GM03348 (cell line): ENCODE measurements at regions not wholly inside any gene's neighbourhood (a gene's known extent, or its start where the extent isn't known, plus 50 kb on each side); places are given as distances from the start of the nearest gene placed in this dataset.

Experiments
- DNase-seq: peaks from one replicate; pipeline ENCODE4 v3.0.0; 2012; ENCODE audit warnings: low spot score

GRCh38 chr4:130485371-130485770, 1389.4 kb downstream of the C4orf33 start:
- DNase-seq: no peak

- no peak for DNase-seq
Observed at GRCh38 chr4:130486186-130486585, 1390.2 kb downstream of the C4orf33 start.

- no peak for DNase-seq
Observed at GRCh38 chr4:130486841-130487240, 1390.9 kb downstream of the C4orf33 start.

- DNase-seq: no peak
Observed at GRCh38 chr4:130510661-130511060, 1414.7 kb downstream of the C4orf33 start.

GRCh38 chr4:130511776-130512175, 1415.8 kb downstream of the C4orf33 start:
- DNase-seq: no peak

- no peak for DNase-seq
Observed at GRCh38 chr4:130524057-130524456, 1428.1 kb downstream of the C4orf33 start.

- no peak for DNase-seq
Observed at GRCh38 chr4:130530505-130530904, 1434.6 kb downstream of the C4orf33 start.

- DNase-seq: no peak
Observed at GRCh38 chr4:130534651-130535050, 1438.7 kb downstream of the C4orf33 start.

GRCh38 chr4:130542953-130543352, 1447.0 kb downstream of the C4orf33 start:
- DNase-seq: no peak

- DNase-seq: no peak
Observed at GRCh38 chr4:130545171-130545570, 1449.2 kb downstream of the C4orf33 start.

- no peak for DNase-seq
Observed at GRCh38 chr4:130545596-130545995, 1449.6 kb downstream of the C4orf33 start.

- DNase-seq: no peak
Observed at GRCh38 chr4:130559268-130559667, 1463.3 kb downstream of the C4orf33 start.

GRCh38 chr4:130563185-130563888, 1467.4 kb downstream of the C4orf33 start:
- DNase-seq: peak; percentile 24

- DNase-seq: no peak
Observed at GRCh38 chr4:130563889-130564418, 1468.0 kb downstream of the C4orf33 start.

- DNase-seq: no peak
Observed at GRCh38 chr4:130568746-130569145, 1472.8 kb downstream of the C4orf33 start.

GRCh38 chr4:130573742-130574141, 1477.8 kb downstream of the C4orf33 start:
- no peak for DNase-seq

GRCh38 chr4:130574215-130574614, 1478.3 kb downstream of the C4orf33 start:
- DNase-seq: no peak

GRCh38 chr4:130576218-130576617, 1480.3 kb downstream of the C4orf33 start:
- no peak for DNase-seq

GRCh38 chr4:130591091-130591490, 1495.1 kb downstream of the C4orf33 start:
- no peak for DNase-seq

GRCh38 chr4:130600706-130601105, 1504.8 kb downstream of the C4orf33 start:
- no peak for DNase-seq

- DNase-seq: no peak
Observed at GRCh38 chr4:130603043-130603442, 1507.1 kb downstream of the C4orf33 start.

GRCh38 chr4:130608121-130608520, 1512.2 kb downstream of the C4orf33 start:
- no peak for DNase-seq

- no peak for DNase-seq
Observed at GRCh38 chr4:130628531-130628930, 1532.6 kb downstream of the C4orf33 start.
